NCI-H128 (cell line): ENCODE measurements at regions not wholly inside any gene's neighbourhood (a gene's known extent, or its start where the extent isn't known, plus 50 kb on each side); places are given as distances from the start of the nearest gene placed in this dataset.

ENCODE experiments used
- DNase-seq: peaks from one replicate; lab custom pipeline; 2025; ENCODE audit not compliant: unreplicated experiment; lab: John Stamatoyannopoulos, UW

- no peak for DNase-seq
These were observed 612.3 kb upstream of the SLITRK5 start for GRCh38 chr13:87058786-87059329.

- no peak for DNase-seq
These were observed 592.0 kb upstream of the SLITRK5 start for GRCh38 chr13:87078947-87079795.

- no peak for DNase-seq
These were observed 590.9 kb upstream of the SLITRK5 start for GRCh38 chr13:87080100-87080779.

DNA sequence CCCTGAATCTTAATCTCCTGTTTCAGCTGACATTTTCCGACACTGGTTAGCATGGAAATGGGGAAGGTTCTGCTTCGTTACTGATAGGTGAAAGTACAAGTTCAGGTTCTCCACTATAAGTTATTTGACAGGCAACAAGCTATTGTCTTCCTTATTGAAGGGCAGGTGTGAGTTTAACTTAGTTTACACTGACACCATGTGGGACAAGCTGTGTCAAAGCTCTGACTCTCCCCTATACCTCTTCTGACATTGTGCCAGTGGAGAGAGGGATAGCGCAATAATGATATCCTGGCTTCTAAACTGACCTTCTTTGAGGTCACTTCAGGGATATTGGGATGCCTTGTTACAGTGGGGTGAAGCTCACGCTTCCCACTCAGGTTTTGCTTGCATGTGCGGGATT is 587.0 kb upstream of the SLITRK5 start:
- no peak for DNase-seq

DNA sequence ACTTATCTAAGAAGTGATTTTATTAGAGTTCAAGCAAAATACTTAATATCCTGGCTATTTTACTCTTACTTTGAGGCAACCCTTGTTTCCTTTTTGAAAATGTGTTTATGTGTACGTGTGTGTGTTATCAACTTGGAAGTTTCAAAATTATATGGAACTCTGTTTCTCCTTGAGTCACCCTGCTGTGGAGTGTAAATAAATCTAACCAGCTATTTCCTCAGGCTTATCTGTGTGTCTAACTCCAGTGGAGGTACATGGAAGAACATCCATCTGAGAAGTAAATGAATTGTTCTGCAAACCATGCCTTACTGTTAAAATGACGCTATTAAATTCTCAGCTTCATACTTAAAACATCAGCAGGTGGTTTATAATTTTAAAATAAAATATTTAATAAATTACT is 583.4 kb upstream of the SLITRK5 start:
- no peak for DNase-seq

DNA sequence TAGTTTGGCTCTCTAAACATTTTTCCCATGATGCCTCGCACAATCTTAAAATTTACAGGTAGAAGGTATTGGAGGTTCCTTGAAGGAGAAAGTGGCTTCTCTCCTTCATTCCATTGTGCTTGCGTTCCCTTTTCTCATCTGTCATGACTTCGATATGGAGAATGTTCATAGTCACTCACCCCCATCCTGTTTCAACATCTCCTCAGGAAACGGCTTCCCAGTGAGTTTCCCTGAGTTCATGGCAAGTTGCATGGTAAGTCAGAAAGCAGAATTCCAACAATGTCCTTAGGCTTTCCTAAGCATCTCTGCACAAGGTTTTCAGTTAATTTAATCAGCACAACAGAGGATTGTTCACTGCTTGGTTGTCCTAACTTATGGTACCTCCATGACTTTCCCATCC is 581.8 kb upstream of the SLITRK5 start:
- no peak for DNase-seq

DNA sequence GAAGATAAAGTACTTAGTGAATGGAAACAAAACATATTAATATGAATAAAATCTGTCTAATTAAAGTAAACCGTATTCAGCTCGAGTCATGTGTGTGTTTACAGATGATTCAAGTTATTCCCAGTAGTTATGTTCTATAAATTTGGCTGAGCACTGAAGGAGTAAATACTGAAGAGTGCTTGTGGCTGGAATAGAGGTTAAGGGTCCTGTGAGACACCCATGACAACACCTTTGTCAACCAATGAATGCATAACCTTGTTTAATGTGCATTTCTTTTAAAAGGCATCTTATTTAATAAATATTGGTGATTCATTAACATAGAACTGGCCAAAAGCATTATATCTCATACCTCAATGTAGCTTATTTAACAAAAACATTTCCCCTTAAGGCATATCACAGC is 577.8 kb upstream of the SLITRK5 start:
- DNase-seq: no peak

- DNase-seq: no peak
These were observed 576.5 kb upstream of the SLITRK5 start for GRCh38 chr13:87094646-87095045.

- no peak for DNase-seq
These were observed 570.7 kb upstream of the SLITRK5 start for GRCh38 chr13:87100431-87100830.

- DNase-seq: no peak
These were observed 563.5 kb upstream of the SLITRK5 start for GRCh38 chr13:87107651-87108050.

DNA sequence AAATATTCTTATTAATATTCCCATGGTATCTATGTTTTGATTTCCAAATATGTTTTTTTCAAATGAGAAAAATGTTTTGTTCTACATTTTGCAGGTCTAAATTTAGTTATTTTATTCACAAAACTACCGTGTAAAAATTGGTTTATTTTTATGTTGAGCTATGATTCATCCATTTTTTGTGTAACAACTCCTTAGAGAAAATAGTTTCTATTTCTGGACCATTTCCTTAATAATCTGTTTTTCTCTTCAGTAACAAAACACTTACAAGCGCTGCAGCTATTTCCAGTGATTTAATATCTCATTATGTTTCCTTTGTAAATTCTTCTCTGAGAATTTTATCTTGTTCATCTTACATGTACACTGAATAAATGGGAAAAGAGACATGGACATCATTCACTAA is 550.7 kb upstream of the SLITRK5 start:
- DNase-seq: no peak

- DNase-seq: no peak
These were observed 548.6 kb upstream of the SLITRK5 start for GRCh38 chr13:87122551-87122950.

DNA sequence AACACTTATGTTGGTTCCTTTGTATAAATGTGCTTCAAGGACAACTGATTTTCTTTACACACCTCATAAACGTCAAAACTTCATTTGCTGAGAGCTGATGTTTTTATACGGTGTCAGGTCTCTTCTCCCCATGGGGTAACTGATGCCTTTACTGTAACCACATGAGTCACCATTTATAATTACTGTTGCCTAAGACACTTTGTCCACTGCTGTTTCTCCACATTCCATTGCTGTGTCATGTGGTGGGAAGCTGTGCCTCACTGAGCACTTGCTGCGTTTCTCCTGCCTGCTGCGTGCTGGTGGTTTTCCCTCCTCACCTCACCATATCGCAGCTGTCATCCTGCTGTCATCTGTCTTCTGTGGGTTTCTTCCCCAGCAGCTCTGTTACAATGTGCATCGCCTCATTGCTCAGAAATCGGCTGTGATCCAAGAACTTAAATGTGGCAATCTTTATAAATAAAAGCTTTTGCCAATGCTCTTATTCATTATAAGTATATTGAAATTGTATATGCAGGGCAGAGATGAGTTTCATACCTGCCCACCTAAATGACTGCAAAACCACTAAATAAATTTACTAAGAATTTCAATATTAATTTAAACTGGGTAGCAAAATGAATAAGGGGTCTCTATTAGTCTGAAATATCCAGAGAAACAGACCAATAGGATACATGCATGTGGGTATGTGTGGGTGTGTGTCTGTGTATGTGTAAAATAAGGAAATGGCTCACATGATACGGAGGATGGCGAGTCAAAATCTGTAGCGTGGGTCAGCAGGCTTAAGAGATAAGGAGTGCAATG is 547.0 kb upstream of the SLITRK5 start:
- peak; percentile 18 for DNase-seq

DNA sequence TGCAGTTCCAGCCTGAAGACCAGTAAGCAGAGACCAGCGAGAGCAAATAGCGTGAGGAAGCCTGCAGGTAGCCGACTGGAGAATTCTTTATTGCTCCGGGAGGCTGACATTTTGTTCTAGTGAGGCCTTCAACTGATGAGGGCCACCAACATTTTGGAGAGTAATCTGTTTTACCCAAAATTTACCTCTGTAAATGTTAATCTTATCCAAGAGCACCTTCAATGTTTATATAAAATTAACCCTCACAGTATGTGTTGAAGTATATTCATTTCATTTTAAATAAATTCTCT is 546.4 kb upstream of the SLITRK5 start:
- no peak for DNase-seq

DNA sequence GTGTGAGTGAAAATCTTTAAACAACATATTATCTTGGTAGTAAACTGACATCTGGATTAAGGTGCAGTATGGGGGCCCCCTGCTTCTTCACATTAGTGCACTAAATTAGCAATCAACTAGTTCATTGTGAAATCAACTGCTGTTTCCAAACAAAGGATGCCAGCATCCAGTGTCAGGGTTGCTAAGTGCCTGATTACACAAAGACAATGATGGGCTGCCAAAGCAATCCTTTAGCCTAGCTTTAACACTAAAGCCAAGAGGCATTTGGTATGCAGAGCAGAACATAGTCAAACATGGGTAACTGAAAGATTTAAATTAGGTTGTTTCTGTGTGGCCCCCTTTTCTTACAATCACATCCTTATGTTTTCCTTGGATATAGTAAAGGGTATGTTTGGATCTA is 543.1 kb upstream of the SLITRK5 start:
- no peak for DNase-seq

DNA sequence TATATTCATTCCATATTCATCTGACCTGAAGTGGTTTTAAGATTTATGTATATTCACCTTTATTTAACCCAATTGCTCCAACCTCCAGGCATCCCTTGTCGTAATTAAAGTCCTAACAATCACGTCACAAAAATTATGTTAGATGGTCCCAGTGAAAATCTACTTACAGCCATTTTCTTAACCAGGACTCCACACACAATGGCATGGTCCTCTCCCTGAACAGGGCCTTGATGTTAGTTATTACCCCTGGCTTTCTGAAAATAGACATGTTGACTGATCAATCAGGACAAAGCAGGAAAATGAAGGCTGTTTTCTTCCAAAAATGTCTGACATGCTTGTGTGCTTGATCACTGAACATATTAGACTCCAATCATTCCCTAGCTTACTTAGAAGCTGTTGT is 542.7 kb upstream of the SLITRK5 start:
- DNase-seq: no peak

- no peak for DNase-seq
These were observed 541.4 kb upstream of the SLITRK5 start for GRCh38 chr13:87129602-87130300.

GRCh38 chr13:87130423-87130822 is 540.7 kb upstream of the SLITRK5 start:
- DNase-seq: no peak

DNA sequence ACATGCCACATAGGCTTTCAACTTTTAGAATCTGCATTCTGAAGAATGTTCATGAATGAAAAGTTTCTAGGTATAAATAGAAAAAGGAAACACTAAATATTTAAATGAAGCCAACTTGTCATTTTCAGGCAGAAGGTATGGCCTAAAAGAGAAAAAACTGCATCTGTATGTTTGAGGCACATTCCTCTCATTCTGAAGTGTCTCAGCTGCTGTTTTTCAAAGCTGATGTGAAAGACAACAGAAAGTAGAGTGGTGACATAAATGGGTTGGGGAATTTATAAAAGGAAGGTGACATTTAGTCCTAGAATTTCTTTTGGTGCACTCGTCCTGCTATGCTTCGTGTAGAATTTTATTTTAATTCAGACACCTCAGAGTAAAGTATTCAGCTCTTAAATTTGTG is 539.6 kb upstream of the SLITRK5 start:
- DNase-seq: no peak

DNA sequence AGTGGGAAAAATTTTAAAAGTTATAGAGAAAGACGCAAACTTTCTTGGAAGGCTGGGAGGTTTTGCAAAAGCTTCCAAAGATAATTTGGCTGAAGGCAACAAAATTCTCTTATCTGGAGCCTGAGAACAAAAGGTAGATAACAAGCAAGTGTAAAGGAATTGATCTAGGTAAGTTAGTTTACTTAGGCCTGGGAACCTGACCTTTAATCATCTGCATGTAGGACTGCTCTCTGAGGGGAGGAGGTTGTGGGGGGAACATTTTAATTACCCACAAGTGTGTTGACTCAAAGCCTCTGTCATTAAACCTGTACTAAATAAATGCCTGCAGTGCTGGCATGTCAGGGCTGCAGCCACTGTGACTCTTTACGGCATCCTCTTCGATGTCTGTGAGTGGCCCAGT is 532.3 kb upstream of the SLITRK5 start:
- DNase-seq: no peak

DNA sequence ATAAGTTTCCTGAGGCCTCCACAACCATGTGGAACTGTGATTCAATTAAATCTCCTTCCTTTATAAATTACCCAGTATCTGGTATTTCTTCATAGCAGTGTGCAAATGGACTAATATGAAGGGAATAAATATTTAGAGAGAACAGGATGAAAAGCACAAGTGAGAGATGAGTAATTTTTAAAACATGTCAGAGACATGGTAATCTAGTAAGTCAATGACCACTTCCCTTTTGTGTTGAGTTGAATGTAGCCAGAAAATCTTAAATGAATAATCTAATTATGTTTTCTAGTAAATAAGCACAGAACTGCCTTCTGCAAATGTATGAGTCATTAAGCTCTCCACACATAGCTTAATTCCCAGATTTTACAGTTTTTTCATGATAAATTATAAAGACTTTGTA is 524.1 kb upstream of the SLITRK5 start:
- DNase-seq: no peak
